Suprapubic skin (tissue), 4 donors: ENCODE measurements at regions not wholly inside any gene's neighbourhood (a gene's known extent, or its start where the extent isn't known, plus 50 kb on each side); places are given as distances from the start of the nearest gene placed in this dataset.

Experiments
- CTCF ChIP-seq, 2 donors: fragments of 200-600 bp in 1 of 2; fragments of 450-650 bp in 1 of 2; sonication (generic) in 1 of 2; IDR thresholded peaks; one replicate each; pipeline ENCODE4 v1.5.1; 2016 to 2019; ENCODE audit warnings: antibody characterized with exemption in 2 of 2, mild to moderate bottlenecking in 1 of 2, moderate library complexity in 1 of 2
- EP300 ChIP-seq: sonication (generic); formaldehyde crosslinking; IDR thresholded peaks from one replicate; pipeline ENCODE4 v1.6.1; 2017; ENCODE audit warnings: antibody characterized with exemption
- POLR2A ChIP-seq, 2 donors: fragments of 450-650 bp; IDR thresholded peaks; one replicate each; pipeline ENCODE4 v1.6.1; 2017; ENCODE audit warnings: antibody characterized with exemption in 2 of 2, mild to moderate bottlenecking in 2 of 2, moderate library complexity in 2 of 2
- POLR2AphosphoS5 ChIP-seq, 3 donors: sonication (generic); formaldehyde crosslinking; IDR thresholded peaks; one replicate each; pipeline ENCODE4 v1.6.1; 2017; ENCODE audit warnings: antibody characterized with exemption in 3 of 3

GRCh38 chr6:86832686-86833085, 104.6 kb upstream of the HTR1E start:
- no peak for TF ChIP-seq CTCF (IDR thresholded peaks at IDR 0.05)
- TF ChIP-seq POLR2A (IDR thresholded peaks at IDR 0.05), result no peak
- no peak for TF ChIP-seq EP300
- no peak for TF ChIP-seq POLR2AphosphoS5 (IDR thresholded peaks at IDR 0.05)
